Stimulated activated CD4-positive, alpha-beta T cell treated with anti-CD3 and anti-CD28 coated beads, Interleukin-15, amount 100 ng/mL, for 24 hours (primary cell): ENCODE measurements at regions not wholly inside any gene's neighbourhood (a gene's known extent, or its start where the extent isn't known, plus 50 kb on each side); places are given as distances from the start of the nearest gene placed in this dataset.
A peak's percentile ranks its signal among the peaks of the same experiment; 100 is the strongest.
"Not testable (repeated sequence)": the region's sequence is repeated elsewhere in the genome, so short reads cannot be mapped to it uniquely, and the experiment has no call there.

Experiments used
- DNase-seq: peaks from one replicate; pipeline ENCODE4 v3.0.0-alpha.2; 2020

- no peak for DNase-seq
Observed at GRCh38 chr12:58386136-58386535, 444.8 kb downstream of the ATP23 start.

DNA sequence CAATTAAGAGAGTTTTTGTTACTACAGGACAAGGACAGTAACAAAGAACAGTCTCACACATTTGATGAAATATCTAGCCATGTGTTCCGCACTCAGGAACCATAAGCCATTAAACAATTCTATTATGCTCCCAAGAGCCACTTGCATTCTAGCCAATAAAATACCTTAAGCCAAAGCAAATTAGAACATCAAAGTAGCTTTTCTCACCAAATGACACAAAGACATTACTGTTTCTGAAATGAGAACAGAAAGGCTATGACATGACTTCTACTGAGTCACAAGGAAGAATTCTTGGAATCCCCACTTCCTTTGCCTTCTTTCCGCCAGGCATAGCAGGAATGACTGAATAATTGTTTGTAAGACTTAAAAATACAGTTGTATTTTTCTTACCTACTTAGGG lies 445.8 kb downstream of the ATP23 start:
- no peak for DNase-seq

GRCh38 chr12:58388261-58388660 lies 446.9 kb downstream of the ATP23 start:
- DNase-seq: no peak

- no peak for DNase-seq
Observed at GRCh38 chr12:58393152-58393551, 451.8 kb downstream of the ATP23 start.

DNA sequence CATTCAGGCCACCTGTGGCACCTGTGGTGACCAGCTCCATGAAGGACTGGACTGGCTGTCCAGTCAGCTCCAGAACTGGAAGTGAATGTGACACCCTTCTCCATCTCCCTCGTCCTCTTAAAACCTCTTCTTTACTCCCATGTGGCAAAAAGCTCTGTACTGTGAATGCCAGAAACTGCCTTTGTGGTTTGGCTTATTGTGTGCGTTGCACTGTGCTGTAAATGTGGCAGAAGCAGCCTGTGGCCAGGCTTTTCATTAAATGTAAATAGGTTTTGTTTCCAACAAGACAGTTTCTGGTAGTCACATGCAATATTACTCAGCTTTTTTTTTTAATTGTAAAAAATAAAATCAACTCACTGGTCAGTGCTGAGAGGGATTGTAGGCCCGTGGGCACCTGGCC lies 453.7 kb downstream of the ATP23 start:
- DNase-seq: no peak

- no peak for DNase-seq
Observed at GRCh38 chr12:58395470-58395869, 454.1 kb downstream of the ATP23 start.

DNA sequence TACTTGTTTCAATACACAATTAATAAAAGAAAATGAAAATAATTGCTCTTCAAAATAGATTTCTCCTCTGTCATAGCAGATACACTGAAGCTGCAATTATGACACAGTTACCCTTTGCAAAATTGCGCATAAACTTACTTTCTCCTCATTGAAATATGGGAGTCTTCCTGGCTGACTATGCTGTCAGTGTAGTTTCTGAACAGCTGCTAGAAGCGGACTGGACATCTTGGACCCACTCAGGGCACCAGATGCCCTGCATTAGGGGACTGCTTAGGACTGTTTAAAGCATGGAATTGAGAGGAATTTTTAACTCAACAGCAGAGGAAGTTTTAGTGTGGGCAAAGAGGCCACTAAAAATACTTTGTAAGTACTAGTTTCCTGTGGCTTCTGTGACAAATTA lies 454.9 kb downstream of the ATP23 start:
- no peak for DNase-seq

GRCh38 chr12:58405363-58405762 lies 464.0 kb downstream of the ATP23 start:
- no peak for DNase-seq

GRCh38 chr12:58408516-58408915 lies 467.1 kb downstream of the ATP23 start:
- DNase-seq: no peak

DNA sequence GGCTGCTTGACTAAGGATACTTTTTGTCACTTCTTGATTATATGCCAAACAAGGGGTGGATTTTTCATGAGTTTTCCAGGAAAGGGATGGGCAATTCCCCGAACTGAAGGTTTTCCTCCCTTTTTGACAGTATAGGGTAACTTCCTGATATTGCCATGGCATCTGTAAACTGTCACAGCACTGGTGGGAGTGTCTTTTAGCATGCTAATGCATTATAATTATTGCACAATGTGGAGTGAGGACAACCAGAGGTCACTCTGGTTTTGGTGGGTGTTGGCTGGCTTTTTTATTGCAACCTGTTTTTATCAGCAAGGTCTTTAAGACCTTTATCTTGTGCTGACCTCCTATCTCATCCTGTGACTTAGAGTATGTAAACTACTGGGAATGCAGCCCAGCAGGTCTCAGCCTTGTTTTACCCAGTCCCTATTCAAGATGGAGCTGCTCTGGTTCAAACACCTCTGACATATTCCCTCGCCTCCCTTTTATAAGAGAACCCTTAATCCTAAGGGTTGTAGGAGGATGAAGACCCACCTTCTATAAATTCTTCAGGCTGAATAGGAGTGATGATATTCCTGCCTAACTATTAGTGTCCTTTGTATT lies 471.2 kb downstream of the ATP23 start:
- DNase-seq: no peak

DNA sequence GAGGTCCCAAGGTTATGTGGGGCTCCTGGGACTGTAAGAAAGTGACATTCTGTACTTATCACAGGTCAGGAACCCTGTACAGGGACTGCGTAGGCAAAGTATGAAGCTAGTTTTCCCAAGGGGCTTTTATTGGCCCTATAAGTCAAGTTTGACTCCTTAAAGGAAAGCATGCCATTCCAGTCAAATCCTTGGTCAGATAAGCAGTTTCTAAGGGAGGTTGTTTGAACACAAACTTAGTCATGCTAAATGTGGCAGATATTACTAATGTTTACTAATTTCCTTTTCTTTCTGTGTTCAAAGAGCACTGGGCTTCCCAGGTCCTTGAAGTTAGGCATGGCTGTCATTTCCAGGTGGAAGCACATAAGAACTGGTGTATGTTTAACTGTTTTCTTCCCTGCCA lies 472.4 kb downstream of the ATP23 start:
- no peak for DNase-seq

DNA sequence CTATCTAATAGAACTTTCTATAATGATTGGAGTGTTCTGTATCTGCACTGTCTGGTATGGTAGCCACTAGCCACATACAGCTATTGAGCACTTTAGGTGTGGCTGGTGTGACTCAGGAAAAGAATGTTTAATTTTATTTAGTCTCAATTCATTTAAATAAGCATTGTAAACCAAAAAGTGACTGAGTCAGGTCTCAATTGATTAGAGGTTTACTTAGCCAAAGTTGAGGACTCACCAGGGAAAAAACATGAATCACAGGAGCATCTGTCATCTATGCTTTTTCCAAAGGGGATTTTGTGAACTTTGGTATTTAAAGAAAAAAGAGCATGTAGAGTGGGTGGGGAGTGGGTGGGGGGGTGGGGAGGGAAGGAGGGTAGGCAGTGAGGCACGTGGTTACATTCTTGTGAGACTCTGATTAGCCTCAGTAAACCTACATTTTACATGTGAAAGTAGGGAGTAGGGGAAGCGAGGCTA lies 473.1 kb downstream of the ATP23 start:
- no peak for DNase-seq

DNA sequence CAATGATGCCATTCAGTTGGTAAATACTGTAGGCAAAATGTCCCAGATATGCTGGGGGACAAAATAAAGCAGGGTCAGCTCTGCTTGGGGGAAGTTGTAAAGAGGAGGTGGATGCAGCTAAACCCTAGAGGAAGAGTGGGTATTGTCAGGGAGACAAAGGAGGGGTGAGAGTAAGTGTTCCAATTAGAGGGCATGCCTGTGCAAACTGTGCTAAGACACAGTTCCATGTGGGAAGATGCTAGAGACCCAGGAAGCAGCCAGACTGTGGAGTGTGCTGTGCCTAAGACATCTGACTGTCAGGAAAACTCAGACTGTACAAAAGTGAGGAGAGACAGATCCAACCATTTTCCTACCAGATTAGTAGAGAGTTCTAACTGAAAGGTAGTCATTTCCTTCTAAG lies 474.3 kb downstream of the ATP23 start:
- DNase-seq: no peak

GRCh38 chr12:58416236-58416635 lies 474.9 kb downstream of the ATP23 start:
- no peak for DNase-seq

- no peak for DNase-seq
Observed at GRCh38 chr12:58419196-58419760, 477.9 kb downstream of the ATP23 start.

DNA sequence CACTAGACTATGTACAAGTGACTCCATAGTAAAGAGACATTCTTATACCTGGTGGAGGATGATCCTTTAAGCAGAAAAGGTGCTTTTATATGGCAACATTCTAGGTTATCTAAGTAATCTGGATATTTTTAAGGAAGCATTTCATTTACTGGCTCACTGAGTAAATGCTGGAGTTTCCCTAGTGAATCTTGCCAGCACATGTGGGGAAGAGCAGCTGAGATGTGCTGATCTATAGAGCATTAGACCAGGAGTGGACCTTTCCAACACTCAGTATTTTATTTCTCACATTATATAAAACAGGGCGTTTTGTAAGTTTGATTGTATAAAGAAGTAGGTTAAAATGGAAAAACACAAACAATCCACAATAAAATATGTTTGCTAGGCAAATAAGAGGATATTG lies 478.5 kb downstream of the ATP23 start:
- DNase-seq: no peak

GRCh38 chr12:58420503-58420902 lies 479.1 kb downstream of the ATP23 start:
- DNase-seq: no peak

GRCh38 chr12:58421990-58422389 lies 480.6 kb downstream of the ATP23 start:
- no peak for DNase-seq

DNA sequence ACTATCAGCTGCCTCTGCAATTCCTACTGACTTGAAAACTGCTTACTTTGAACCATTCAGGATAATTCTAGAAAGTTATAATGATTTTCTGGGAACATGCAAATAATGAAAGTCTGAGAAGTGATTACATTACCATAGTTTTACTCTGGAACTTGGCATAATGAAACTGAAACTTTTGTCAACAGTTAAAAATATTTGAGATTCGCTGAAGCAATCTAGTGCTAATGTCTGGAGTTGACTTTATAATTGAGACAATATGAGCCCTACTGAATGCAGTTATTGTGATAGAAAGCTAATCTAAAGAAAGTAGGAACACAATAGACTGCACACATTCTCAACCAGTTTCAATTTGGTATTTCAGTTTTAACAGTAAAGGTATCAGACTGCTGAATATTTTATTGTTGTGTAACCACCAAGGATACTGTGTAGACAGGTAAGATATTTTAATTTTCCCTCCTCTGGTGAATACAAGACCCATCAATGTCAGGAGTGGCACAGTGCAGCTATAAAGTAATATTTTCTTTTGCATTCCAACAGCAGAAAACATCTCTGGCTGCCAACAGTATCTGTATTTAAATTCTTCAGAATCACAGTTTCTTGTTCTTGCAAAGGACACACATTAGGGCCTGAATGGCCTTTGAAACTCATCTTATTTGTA lies 483.5 kb downstream of the ATP23 start:
- DNase-seq: no peak

DNA sequence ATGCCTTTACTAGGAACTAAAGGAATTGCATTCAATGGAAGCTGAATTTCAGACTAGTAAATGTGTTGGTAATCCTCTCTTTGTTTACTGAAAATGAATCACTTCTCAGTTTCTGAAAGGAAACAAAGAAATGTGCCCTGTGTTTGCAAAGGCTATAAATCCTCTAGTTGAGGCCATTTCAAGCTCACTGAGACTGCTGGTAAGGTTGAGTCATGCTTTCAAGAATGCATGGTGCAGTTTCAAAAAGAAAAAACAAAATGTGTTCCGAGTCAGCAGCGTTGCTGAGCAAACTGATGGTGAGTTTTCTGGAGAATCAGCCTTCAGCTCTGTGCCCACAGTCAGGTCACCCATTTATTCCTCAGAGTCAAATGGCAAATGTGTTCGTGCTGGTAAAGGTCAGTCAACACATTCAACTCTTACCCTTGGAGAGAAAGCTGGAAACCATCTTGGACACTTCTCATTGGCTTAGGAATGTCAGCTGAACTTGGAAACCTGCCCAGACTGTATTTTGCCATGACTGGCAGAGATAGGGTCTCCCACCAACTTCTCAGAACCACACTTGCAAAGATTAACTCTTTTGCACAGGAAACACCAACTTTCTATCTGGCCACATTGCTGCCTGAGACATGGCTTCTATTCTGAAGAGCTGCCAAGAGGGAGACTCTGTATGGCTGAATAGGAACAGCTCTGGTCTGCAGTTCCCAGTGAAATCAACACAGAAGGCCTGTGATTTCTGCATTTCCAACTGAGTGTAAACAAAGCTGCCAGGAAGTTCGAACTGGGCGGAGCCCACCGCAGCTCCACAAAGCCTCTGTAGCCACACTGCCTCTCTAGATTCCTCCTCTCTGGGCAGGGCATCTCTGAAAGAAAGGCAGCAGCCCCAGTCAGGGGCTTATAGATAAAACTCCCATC lies 484.4 kb downstream of the ATP23 start:
- DNase-seq: peak; percentile 12

DNA sequence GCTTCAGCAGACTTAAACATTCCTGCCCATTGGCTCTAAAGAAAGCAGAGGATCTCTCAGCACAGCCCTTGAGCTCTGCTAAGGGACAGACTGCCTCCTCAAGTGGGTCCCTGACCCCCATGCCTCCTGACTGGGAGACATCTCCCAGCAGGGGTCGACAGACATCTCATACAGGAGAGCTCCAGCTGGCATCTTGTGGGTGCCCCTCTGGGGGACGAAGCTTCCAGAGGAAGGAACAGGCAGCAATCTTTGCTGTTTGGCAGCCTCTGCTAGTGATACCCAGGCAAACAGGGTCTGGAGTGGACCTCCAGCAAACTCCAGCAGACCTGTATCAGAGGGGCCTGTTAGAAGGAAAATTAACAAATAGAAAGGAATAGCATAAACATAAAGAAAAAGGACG lies 485.1 kb downstream of the ATP23 start:
- DNase-seq: not testable (repeated sequence)

GRCh38 chr12:58433959-58434358 lies 486.3 kb downstream of the LRIG3 start:
- DNase-seq: no peak

GRCh38 chr12:58434726-58435125 lies 485.6 kb downstream of the LRIG3 start:
- DNase-seq: no peak

DNA sequence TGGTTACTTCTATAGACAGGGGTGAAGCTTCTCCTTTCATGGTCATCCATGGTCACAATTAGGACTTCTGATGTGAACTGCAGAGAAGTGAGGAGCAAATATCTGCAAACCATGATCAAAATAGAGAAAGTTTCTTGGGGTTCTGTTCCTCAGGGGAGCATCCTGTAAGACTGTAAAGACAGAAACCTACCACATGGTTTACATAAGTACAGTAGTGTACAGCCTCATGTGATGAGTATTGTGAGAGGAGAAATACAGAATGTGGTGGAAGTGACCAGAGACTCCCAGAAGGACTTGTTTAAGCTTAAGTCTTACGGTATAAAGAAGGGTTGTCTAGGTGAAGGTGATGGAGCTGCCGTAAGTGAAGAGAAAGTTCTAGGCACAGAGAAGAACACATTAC lies 484.7 kb downstream of the LRIG3 start:
- DNase-seq: no peak
